ENCODE measurements at regions not wholly inside any gene's neighbourhood (a gene's known extent, or its start where the extent isn't known, plus 50 kb on each side); places are given as distances from the start of the nearest gene placed in this dataset.

DNA sequence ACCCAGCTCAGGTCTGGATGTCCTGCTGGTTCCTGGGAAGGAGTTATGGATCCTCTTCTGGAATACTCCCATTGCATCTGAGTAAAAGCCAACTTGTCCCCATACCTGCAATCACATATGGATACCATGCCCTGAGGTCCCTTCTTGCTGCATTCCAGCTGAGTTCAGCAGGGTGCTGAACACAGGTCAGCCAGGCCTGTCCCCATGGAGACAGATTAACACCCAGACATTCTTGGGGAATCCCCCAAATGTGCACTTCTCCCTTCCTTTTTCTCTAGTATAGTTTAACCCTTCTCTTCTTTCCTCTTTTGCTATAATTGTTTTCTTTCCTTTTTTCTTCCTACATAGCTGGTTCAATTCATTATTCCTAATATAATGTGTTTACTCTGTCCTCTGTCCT, 799.6 kb upstream of the HS6ST1 start:
- TF ChIP-seq CTCF (IDR thresholded peaks at IDR 0.05) (no peak), POLR2A (IDR thresholded peaks at IDR 0.05) (no peak)

Measured in lower leg skin (tissue), 3 donors.